IMR-90 (cell line): ENCODE measurements at regions not wholly inside any gene's neighbourhood (a gene's known extent, or its start where the extent isn't known, plus 50 kb on each side); places are given as distances from the start of the nearest gene placed in this dataset.

Experiments
- ATAC-seq: fragments of 200-7000 bp; cut with Tn5 transposase; 2 replicates; pipeline ENCODE4 v1.9.1; 2020; ENCODE audit warnings: low read depth, mild to moderate bottlenecking, moderate library complexity
- BruUV-seq: library from RNA; stranded (reverse); fragments of 400-500 nt; replicated peaks from 2 replicates; lab custom pipeline; 2021; lab: Mats Ljungman, UMichigan
- CTCF ChIA-PET: fragments of 300-600 bp; formaldehyde crosslinking; extraction: SDS; loops from one replicate; lab custom pipeline; 2021; ENCODE audit warnings: antibody characterized with exemption; lab: Yijun Ruan, JAX
- POLR2A ChIA-PET: fragments of 300-600 bp; sonication (Branson Sonifier 250); formaldehyde crosslinking; loops from one replicate; lab custom pipeline; 2022; ENCODE audit warnings: antibody characterized with exemption; ENCODE audit not compliant: unreplicated experiment; lab: Charles Lee
- DNase-seq: peaks from one replicate; pipeline ENCODE4 v3.0.0; 2013
- H2AFZ ChIP-seq: replicated peaks from 2 replicates; pipeline ENCODE3; 2013; ENCODE audit warnings: low read length, mild to moderate bottlenecking; ENCODE audit not compliant: poor library complexity
- H2AK5ac ChIP-seq: 2 replicates; pipeline ENCODE4 v1.6.1; 2013; ENCODE audit warnings: low read depth, low read length, inconsistent platforms
- H2AK9ac ChIP-seq: replicated peaks from 2 replicates; pipeline ENCODE3; 2013; ENCODE audit warnings: mild to moderate bottlenecking, low read depth, low read length, moderate library complexity; ENCODE audit not compliant: poor library complexity
- H2BK120ac ChIP-seq: 2 replicates; pipeline ENCODE4 v1.6.1; 2013; ENCODE audit warnings: low read depth, low read length, inconsistent platforms
- H2BK15ac ChIP-seq: 3 replicates; pipeline ENCODE4 v1.6.1; 2013; ENCODE audit warnings: low read depth, low read length, inconsistent platforms
- H2BK20ac ChIP-seq: 2 replicates; pipeline ENCODE4 v1.6.1; 2013; ENCODE audit warnings: low read depth, mild to moderate bottlenecking, inconsistent platforms, low read length, moderate library complexity
- H2BK5ac ChIP-seq: 2 replicates; pipeline ENCODE4 v1.6.1; 2013; ENCODE audit warnings: mild to moderate bottlenecking, low read depth, low read length, inconsistent platforms; ENCODE audit not compliant: poor library complexity, severe bottlenecking
- H3K14ac ChIP-seq: replicated peaks from 2 replicates; pipeline ENCODE4 v1.6.1; 2013; ENCODE audit warnings: low read depth, low read length, inconsistent platforms
- H3K18ac ChIP-seq: 2 replicates; pipeline ENCODE4 v1.6.1; 2013; ENCODE audit warnings: low read depth, low read length, control low read depth
- H3K23ac ChIP-seq: 2 replicates; pipeline ENCODE4 v1.6.1; 2013; ENCODE audit warnings: low read depth, low read length, inconsistent platforms
- H3K27ac ChIP-seq: 2 replicates; pipeline ENCODE4 v1.5.1; 2013; ENCODE audit warnings: mild to moderate bottlenecking, control low read depth, low read length; ENCODE audit not compliant: insufficient read depth
- H3K27me3 ChIP-seq: 2 replicates; pipeline ENCODE4 v1.6.1; 2013; ENCODE audit warnings: low read length; ENCODE audit not compliant: control insufficient read depth, insufficient read depth
- H3K36me3 ChIP-seq: 2 replicates; pipeline ENCODE4 v1.6.1; 2013; ENCODE audit warnings: low read length, mixed read lengths; ENCODE audit not compliant: control insufficient read depth, insufficient read depth
- H3K4ac ChIP-seq: 2 replicates; pipeline ENCODE4 v1.6.1; 2013; ENCODE audit warnings: low read depth, low read length, inconsistent platforms
- H3K4me1 ChIP-seq: 2 replicates; pipeline ENCODE4 v1.6.1; 2013; ENCODE audit warnings: low read length, mixed read lengths; ENCODE audit not compliant: control insufficient read depth, insufficient read depth
- H3K4me2 ChIP-seq: 2 replicates; pipeline ENCODE4 v1.6.1; 2013; ENCODE audit warnings: low read depth, mild to moderate bottlenecking, control low read depth, low read length, moderate library complexity
- H3K4me3 ChIP-seq: 2 replicates; pipeline ENCODE4 v1.5.1; 2013; ENCODE audit warnings: low read depth, mild to moderate bottlenecking, control low read depth, low read length, moderate library complexity; ENCODE audit not compliant: insufficient read depth
- H3K56ac ChIP-seq: 2 replicates; pipeline ENCODE4 v1.6.1; 2013; ENCODE audit warnings: low read length, inconsistent platforms; ENCODE audit not compliant: insufficient read depth; ENCODE audit errors: extremely low read depth
- H3K79me1 ChIP-seq, 2 experiments: 2 replicates each; pipeline ENCODE4 v1.6.1; 2013; ENCODE audit warnings: low read length in 2 of 2, inconsistent platforms in 1 of 2, low read depth in 1 of 2
- H3K9ac ChIP-seq: 2 replicates; pipeline ENCODE4 v1.6.1; 2013; ENCODE audit warnings: low read depth, low read length, control low read depth
- H3K9me1 ChIP-seq: 2 replicates; pipeline ENCODE4 v1.6.1; 2013; ENCODE audit warnings: low read length, inconsistent platforms; ENCODE audit not compliant: insufficient read depth
- H3K9me3 ChIP-seq: 2 replicates; pipeline ENCODE4 v1.6.1; 2013; ENCODE audit warnings: low read length; ENCODE audit not compliant: control insufficient read depth, insufficient read depth
- H4K20me1 ChIP-seq: 2 replicates; pipeline ENCODE4 v1.6.1; 2013; ENCODE audit warnings: low read length, inconsistent platforms; ENCODE audit not compliant: insufficient read depth
- H4K5ac ChIP-seq: 2 replicates; pipeline ENCODE4 v1.6.1; 2013; ENCODE audit warnings: mild to moderate bottlenecking, low read depth, low read length, control low read depth
- H4K8ac ChIP-seq, 2 experiments: 2 replicates each; pipeline ENCODE4 v1.6.1; 2013; ENCODE audit warnings: low read depth in 2 of 2, low read length in 2 of 2, control low read depth in 1 of 2, inconsistent platforms in 1 of 2
- H4K91ac ChIP-seq: 2 replicates; pipeline ENCODE4 v1.6.1; 2013; ENCODE audit warnings: low read depth, low read length, inconsistent platforms; ENCODE audit not compliant: insufficient read depth
- BHLHE40 ChIP-seq: fragments of 150-350 bp; IDR thresholded peaks from 2 replicates; pipeline ENCODE4 v1.6.1; 2016; ENCODE audit warnings: mild to moderate bottlenecking, low read depth, low read length
- CEBPB ChIP-seq: IDR thresholded peaks from 2 replicates; pipeline ENCODE4 v1.6.1; 2012; ENCODE audit warnings: low read depth, low read length, improper control_type of control experiment
- CHD1 ChIP-seq: IDR thresholded peaks from 2 replicates; pipeline ENCODE4 v1.6.1; 2012; ENCODE audit warnings: low read depth, low read length, improper control_type of control experiment
- CTCF ChIP-seq: conservative IDR thresholded peaks from 2 replicates; pipeline ENCODE4 v1.5.1; 2012; ENCODE audit warnings: mild to moderate bottlenecking, low read depth, low read length, improper control_type of control experiment
- FOS ChIP-seq: fragments of 150-350 bp; IDR thresholded peaks from 2 replicates; pipeline ENCODE4 v1.6.1; 2016; ENCODE audit warnings: low read depth, low read length
- MAFK ChIP-seq: IDR thresholded peaks from 2 replicates; pipeline ENCODE4 v1.6.1; 2012; ENCODE audit warnings: low read depth, low read length, improper control_type of control experiment
- MAZ ChIP-seq: IDR thresholded peaks from 2 replicates; pipeline ENCODE4 v1.6.1; 2012; ENCODE audit warnings: low read depth, mild to moderate bottlenecking, low read length, improper control_type of control experiment, moderate library complexity, borderline replicate concordance
- MXI1 ChIP-seq: IDR thresholded peaks from 2 replicates; pipeline ENCODE4 v1.6.1; 2012; ENCODE audit warnings: low read depth, mild to moderate bottlenecking, low read length, moderate library complexity, borderline replicate concordance
- NFE2L2 ChIP-seq: fragments of 150-350 bp; IDR thresholded peaks from 2 replicates; pipeline ENCODE4 v1.6.1; 2016; ENCODE audit warnings: low read depth, mild to moderate bottlenecking, low read length
- POLR2A ChIP-seq: IDR thresholded peaks from 2 replicates; pipeline ENCODE4 v1.6.1; 2012; ENCODE audit warnings: mild to moderate bottlenecking, low read depth, low read length
- RCOR1 ChIP-seq: IDR thresholded peaks from 2 replicates; pipeline ENCODE4 v1.6.1; 2012; ENCODE audit warnings: mild to moderate bottlenecking, low read length, improper control_type of control experiment; ENCODE audit not compliant: insufficient replicate concordance
- RFX5 ChIP-seq: IDR thresholded peaks from 2 replicates; pipeline ENCODE4 v1.8.0; 2012; ENCODE audit warnings: low read depth, mild to moderate bottlenecking, low read length, moderate library complexity
- WGBS, 2 experiments: methylation state at CpG; one replicate each; pipeline versions ENCODE4 v1.1.5 to v1.1.7; 2013; ENCODE audit warnings: missing lambda C conversion rate in 2 of 2; ENCODE audit not compliant: insufficient read length in 1 of 2; ENCODE audit errors: extremely low coverage in 2 of 2; 5-methylcytosine and 5-hydroxymethylcytosine counted together
- dilution Hi-C: fragments of 300-500 bp; cut with HindIII; formaldehyde crosslinking; loops from one replicate; pipeline ENCODE4 v1.14.3; 2018; ENCODE audit warnings: low sequenced_read_pairs; ENCODE audit not compliant: unreplicated experiment
- in situ Hi-C: fragments of 300-500 bp; cut with MboI; formaldehyde crosslinking; loops from 3 replicates; pipeline ENCODE4 v1.14.3; 2019; ENCODE audit warnings: low sequenced_read_pairs, inconsistent platforms, mixed read lengths
- intact Hi-C: fragments of 100-400 bp; cut with micrococcal nuclease; formaldehyde crosslinking; loops from 2 replicates; pipeline ENCODE4 v1.10.0; 2022

GRCh38 chr13:44237881-44238421 lies 135.7 kb upstream of the SERP2 start (continued):
- TF ChIP-seq NFE2L2 (no peak), CEBPB (no peak), FOS (no peak), CHD1 (no peak)

DNA sequence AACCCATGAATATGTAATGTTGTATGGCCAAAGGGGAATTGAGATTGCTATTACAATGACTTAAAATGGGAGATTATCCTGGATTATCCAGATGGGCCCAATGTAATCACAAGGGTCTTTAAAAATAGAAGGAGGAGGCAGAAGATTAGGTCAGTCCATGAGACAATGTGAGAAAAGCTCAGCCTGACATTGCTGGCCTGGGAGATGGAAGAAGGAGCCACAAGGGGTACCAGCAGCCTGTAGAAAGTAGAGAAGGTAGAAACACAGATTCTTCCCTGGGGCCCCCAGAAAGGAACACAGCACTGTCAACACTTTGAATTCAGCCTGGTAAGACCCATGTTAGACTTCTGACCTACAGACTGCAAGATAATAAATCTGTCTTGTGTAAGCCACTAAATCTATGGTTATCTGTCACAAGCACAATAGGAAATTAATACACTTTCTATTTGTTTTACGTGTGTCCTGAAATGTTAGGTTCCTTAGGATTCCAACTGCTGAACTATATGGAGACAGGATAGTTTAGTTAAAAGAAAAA lies 132.9 kb upstream of the SERP2 start:
- Histone ChIP-seq H4K8ac (no peak overlapping the region), H3K79me1 (no peaks in the 10 kb centered on the region), H3K23ac (no peak overlapping the region), H2BK5ac (no peak overlapping the region), H3K27ac (no peak overlapping the region), H3K4me1 (peaks cover 12% of the 10 kb centered on the region), H4K20me1 (peaks cover 4% of the 10 kb centered on the region), H3K4me2 (no peak overlapping the region), H2BK120ac (no peak overlapping the region), H2AK9ac (no peak overlapping the region), H3K9ac (no peak overlapping the region), H3K9me3 (no peaks in the 10 kb centered on the region), H4K91ac (no peak overlapping the region), H3K18ac (no peak overlapping the region), H2AK5ac (no peak overlapping the region), H2AFZ (no peak overlapping the region), H3K9me1 (peaks cover 18% of the 10 kb centered on the region), H4K5ac (no peak overlapping the region), H3K4me3 (no peak overlapping the region), H3K56ac (no peak overlapping the region), H3K14ac (no peak overlapping the region), H3K27me3 (no peaks in the 10 kb centered on the region), H3K4ac (no peak overlapping the region), H2BK15ac (no peak overlapping the region), H3K36me3 (no peaks in the 10 kb centered on the region), H2BK20ac (no peak overlapping the region)
- TF ChIP-seq POLR2A (no peak), RFX5 (no peak), CEBPB (no peak), MAZ (no peak), CTCF (no peak), BHLHE40 (no peak), MAFK (no peak), RCOR1 (no peak), MXI1 (no peak), NFE2L2 (no peak)
- no CpG with 5 or more reads among the region's 1 CpG for WGBS, 2 experiments
- CTCF ChIA-PET, result no interaction called here
- ATAC-seq, result no peak
- DNase-seq, result no peak
- BruUV-seq, result no TSS peak
- intact Hi-C loops (no loop called here), dilution Hi-C loops (no loop called here), in situ Hi-C loops (no loop called here)
- POLR2A ChIA-PET, result no interaction called here
